A549 (cell line): ENCODE measurements at regions not wholly inside any gene's neighbourhood (a gene's known extent, or its start where the extent isn't known, plus 50 kb on each side); places are given as distances from the start of the nearest gene placed in this dataset.

ENCODE experiments used
- ATAC-seq, 2 experiments: fragments of 200-7000 bp in 1 of 2; fragments of >200 bp in 1 of 2; cut with Nextera tagmentation in 1 of 2; cut with Tn5 transposase in 1 of 2; 3 replicates each; pipeline versions ENCODE4 v1.8.0 to v1.9.1; 2018 to 2020; ENCODE audit warnings: mild to moderate bottlenecking in 1 of 2, moderate library complexity in 1 of 2
- CTCF ChIA-PET: fragments of 300-600 bp; sonication (Branson Sonifier 250); formaldehyde crosslinking; extraction: SDS; loops from one replicate; lab custom pipeline; 2021; ENCODE audit warnings: antibody characterized with exemption, inconsistent platforms; lab: Yijun Ruan, JAX
- POLR2A ChIA-PET: fragments of 350-600 bp; formaldehyde crosslinking; extraction: SDS; loops from one replicate; lab custom pipeline; 2021; ENCODE audit warnings: antibody characterized with exemption, inconsistent platforms; lab: Yijun Ruan, JAX
- DNase-seq, 2 experiments: peaks; one replicate each; pipeline versions ENCODE4 v3.0.0 to v3.0.0-alpha.2; 2011 to 2016; ENCODE audit warnings: low read depth in 1 of 2, low spot score in 1 of 2
- FAIRE-seq: peaks from 2 replicates; lab custom pipeline; 2011; peaks lifted over from hg19 to GRCh38; lab: Jason Lieb, UNC
- H3K27ac ChIP-seq, 2 experiments: fragments of >200 bp; sonication (Bioruptor Twin); formaldehyde crosslinking; 3 replicates each; pipeline ENCODE4 v1.5.1; 2016 to 2017
- H3K4me1 ChIP-seq: fragments of >200 bp; sonication (Bioruptor Twin); formaldehyde crosslinking; 3 replicates; pipeline ENCODE4 v1.6.1; 2016
- H3K4me2 ChIP-seq: fragments of >200 bp; sonication (Bioruptor Twin); formaldehyde crosslinking; 3 replicates; pipeline ENCODE4 v1.6.1; 2016
- H3K4me3 ChIP-seq: fragments of >200 bp; sonication (Bioruptor Twin); formaldehyde crosslinking; 3 replicates; pipeline ENCODE4 v1.5.1; 2016
- H3K9me3 ChIP-seq: fragments of >200 bp; sonication (Bioruptor Twin); formaldehyde crosslinking; 3 replicates; pipeline ENCODE4 v1.6.1; 2016
- BCL3 ChIP-seq: fragments of >200 bp; sonication (Bioruptor Twin); formaldehyde crosslinking; IDR thresholded peaks from 3 replicates; pipeline ENCODE4 v1.6.1; 2016
- CBX2 ChIP-seq: fragments of 200-600 bp; sonication (generic); IDR thresholded peaks from 2 replicates; pipeline ENCODE4 v1.6.1; 2016; ENCODE audit warnings: low read depth, mild to moderate bottlenecking, borderline replicate concordance
- CBX8 ChIP-seq: fragments of 200-600 bp; sonication (generic); IDR thresholded peaks from 2 replicates; pipeline ENCODE4 v1.6.1; 2016
- CHD4 ChIP-seq: fragments of 200-600 bp; sonication (generic); IDR thresholded peaks from 2 replicates; pipeline ENCODE4 v1.6.1; 2016; ENCODE audit warnings: antibody characterized with exemption, mild to moderate bottlenecking, borderline replicate concordance
- CTCF ChIP-seq: fragments of >200 bp; sonication (Bioruptor Twin); formaldehyde crosslinking; IDR thresholded peaks from 3 replicates; pipeline ENCODE4 v1.5.1; 2016
- E2F6 ChIP-seq: IDR thresholded peaks from 2 replicates; pipeline ENCODE4 v1.6.1; 2012; ENCODE audit warnings: low read depth, borderline replicate concordance
- EHF ChIP-seq: fragments of 250-450 bp; sonication (Bioruptor Pico); IDR thresholded peaks from 2 replicates; pipeline ENCODE4 v1.5.0; 2020; ENCODE audit warnings: mild to moderate bottlenecking
- EHMT2 ChIP-seq: fragments of 200-600 bp; sonication (generic); IDR thresholded peaks from 2 replicates; pipeline ENCODE4 v1.6.1; 2016; ENCODE audit warnings: antibody characterized with exemption, low read depth, mild to moderate bottlenecking, moderate library complexity
- EP300 ChIP-seq, 2 experiments: fragments of >200 bp; sonication (Bioruptor Twin); formaldehyde crosslinking; IDR thresholded peaks; 2 replicates in 1 of 2; 3 replicates in 1 of 2; pipeline ENCODE4 v1.6.1; 2016 to 2017
- ESRRA ChIP-seq: fragments of 150-350 bp; IDR thresholded peaks from 2 replicates; pipeline ENCODE4 v1.6.1; 2014; ENCODE audit warnings: mild to moderate bottlenecking, low read length, borderline replicate concordance
- FOSL2 ChIP-seq, 2 experiments: fragments of 450-650 bp in 1 of 2; fragments of >200 bp in 1 of 2; sonication (Bioruptor Twin) in 1 of 2; formaldehyde crosslinking; IDR thresholded peaks; 2 replicates each; pipeline versions ENCODE4 v1.5.0 to v1.6.1; 2016 to 2020; ENCODE audit warnings: mild to moderate bottlenecking in 1 of 2, moderate library complexity in 1 of 2
- GATA3 ChIP-seq: IDR thresholded peaks from 2 replicates; pipeline ENCODE4 v1.6.1; 2012; ENCODE audit warnings: borderline replicate concordance
- HES2 ChIP-seq: fragments of >200 bp; sonication (Bioruptor Twin); formaldehyde crosslinking; IDR thresholded peaks from 2 replicates; pipeline ENCODE4 v1.6.1; 2016
- HEYL ChIP-seq: fragments of 250-450 bp; sonication (Bioruptor Pico); IDR thresholded peaks from 2 replicates; pipeline ENCODE4 v1.8.0; 2021; ENCODE audit warnings: mild to moderate bottlenecking, moderate library complexity
- JUNB ChIP-seq: fragments of >200 bp; sonication (Bioruptor Twin); formaldehyde crosslinking; IDR thresholded peaks from 2 replicates; pipeline ENCODE4 v1.6.1; 2016
- MAFK ChIP-seq: fragments of 450-650 bp; IDR thresholded peaks from 2 replicates; pipeline ENCODE4 v1.6.1; 2014; ENCODE audit not compliant: partially characterized antibody
- POLR2A ChIP-seq: IDR thresholded peaks from 2 replicates; pipeline ENCODE4 v1.6.1; 2012; ENCODE audit warnings: mild to moderate bottlenecking, low read length
- POLR2AphosphoS2 ChIP-seq: conservative IDR thresholded peaks from 2 replicates; pipeline ENCODE4 v1.6.1; 2012; ENCODE audit warnings: low read length, improper control_type of control experiment, inconsistent platforms
- RAD21 ChIP-seq, 2 experiments: fragments of >200 bp in 1 of 2; sonication (Bioruptor Twin) in 1 of 2; formaldehyde crosslinking in 1 of 2; IDR thresholded peaks in 1 of 2; conservative IDR thresholded peaks in 1 of 2; 2 replicates in 1 of 2; 3 replicates in 1 of 2; pipeline ENCODE4 v1.6.1; 2012 to 2018; ENCODE audit warnings: inconsistent platforms in 1 of 2
- RCOR1 ChIP-seq: fragments of 150-350 bp; IDR thresholded peaks from 2 replicates; pipeline ENCODE4 v1.6.1; 2014; ENCODE audit warnings: antibody characterized with exemption, low read length, low read depth
- RFX5 ChIP-seq: fragments of 450-650 bp; IDR thresholded peaks from 2 replicates; pipeline ENCODE4 v1.7.1; 2014; ENCODE audit warnings: antibody characterized with exemption, mild to moderate bottlenecking, moderate library complexity
- SMC3 ChIP-seq: fragments of >200 bp; sonication (Bioruptor Twin); formaldehyde crosslinking; IDR thresholded peaks from 3 replicates; pipeline ENCODE4 v1.6.1; 2018; ENCODE audit warnings: inconsistent platforms
- TFCP2L1 ChIP-seq: fragments of 250-450 bp; sonication (Bioruptor Pico); IDR thresholded peaks from 2 replicates; pipeline ENCODE4 v1.5.0; 2021; ENCODE audit warnings: mild to moderate bottlenecking
- TP53 ChIP-seq: fragments of 250-450 bp; sonication (Bioruptor Pico); IDR thresholded peaks from 2 replicates; pipeline ENCODE4 v1.5.0; 2021; ENCODE audit warnings: mild to moderate bottlenecking, moderate library complexity
- ZC3H11A ChIP-seq: fragments of 450-650 bp; IDR thresholded peaks from 2 replicates; pipeline ENCODE4 v1.6.1; 2014; ENCODE audit warnings: antibody characterized with exemption, mild to moderate bottlenecking
- ZNF302 ChIP-seq: fragments of 250-450 bp; sonication (Bioruptor Pico); IDR thresholded peaks from 2 replicates; pipeline ENCODE4 v1.9.0; 2021; ENCODE audit warnings: inconsistent platforms, mild to moderate bottlenecking, moderate library complexity
- ZSCAN20 ChIP-seq: fragments of 250-450 bp; sonication (Bioruptor Pico); IDR thresholded peaks from 2 replicates; pipeline ENCODE4 v1.8.0; 2022; ENCODE audit warnings: mild to moderate bottlenecking, moderate library complexity
- WGBS: methylation state at CpG from one replicate; pipeline ENCODE4 v1.1.6; 2017; ENCODE audit errors: missing lambda C conversion rate; 5-methylcytosine and 5-hydroxymethylcytosine counted together

GRCh38 chr16:55091213-55091870 lies 160.7 kb downstream of the IRX5 start:
- no peak overlapping the region for H3K27ac ChIP-seq
- H3K4me1 ChIP-seq, result no peaks in the 10 kb centered on the region
- no peaks in the 10 kb centered on the region for H3K9me3 ChIP-seq
- 50% methylated on average over 23 of the region's 24 CpGs for WGBS
- TF ChIP-seq POLR2A, result no peak
- no peak for TF ChIP-seq CTCF
- no peak for TF ChIP-seq EP300 (IDR thresholded peaks at IDR 0.05)
- TF ChIP-seq ZSCAN20 (CRISPR knock-in tag), result no peak
- no peak for TF ChIP-seq CBX8
- TF ChIP-seq RAD21 (conservative IDR thresholded peaks at IDR 0.05 in 1 of 2, IDR thresholded peaks at IDR 0.05 in 1 of 2), result no peak
- no peak for TF ChIP-seq GATA3
- TF ChIP-seq HES2, result no peak
- no peak for TF ChIP-seq BCL3
- TF ChIP-seq ESRRA, result no peak
- no peak for TF ChIP-seq RCOR1
- TF ChIP-seq MAFK, result no peak
- ATAC-seq, result no peak
- H3K4me3 ChIP-seq, result no peak overlapping the region
- H3K4me2 ChIP-seq, result no peak overlapping the region
- CTCF ChIA-PET, result no interaction called here
- no peak for FAIRE-seq
- POLR2A ChIA-PET, result no interaction called here
- DNase-seq, result no peak

GRCh38 chr16:55091871-55092230 lies 161.2 kb downstream of the IRX5 start:
- no peak overlapping the region for H3K27ac ChIP-seq
- POLR2A ChIA-PET, result no interaction called here
- DNase-seq (no peak), FAIRE-seq (no peak)
- H3K4me3 ChIP-seq, result no peak overlapping the region
- H3K4me2 ChIP-seq, result no peak overlapping the region
- TF ChIP-seq POLR2AphosphoS2 (no peak), EHMT2 (no peak), CBX2 (no peak), E2F6 (no peak), HEYL (CRISPR knock-in tag) (no peak), JUNB (no peak), ZSCAN20 (CRISPR knock-in tag) (no peak), FOSL2 (IDR thresholded peaks at IDR 0.05) (no peak), FOSL2 (CRISPR knock-in tag; IDR thresholded peaks at IDR 0.05) (no peak), BCL3 (no peak), ZC3H11A (no peak), SMC3 (no peak), HES2 (no peak), EP300 (IDR thresholded peaks at IDR 0.05) (no peak), CHD4 (no peak), RFX5 (no peak), ZNF302 (no peak), EHF (CRISPR knock-in tag) (no peak), TFCP2L1 (CRISPR knock-in tag) (no peak), TP53 (CRISPR knock-in tag) (no peak)
- TF ChIP-seq, all 56 proteins: peak for 0
- CTCF ChIA-PET, result no interaction called here
- ATAC-seq, result no peak
- no peaks in the 10 kb centered on the region for H3K4me1 ChIP-seq
- WGBS, result 60% methylated on average over 5 of the region's 5 CpGs
- no peaks in the 10 kb centered on the region for H3K9me3 ChIP-seq
